IPS DF 6.9 (cell line): ENCODE measurements at regions not wholly inside any gene's neighbourhood (a gene's known extent, or its start where the extent isn't known, plus 50 kb on each side); places are given as distances from the start of the nearest gene placed in this dataset.

ENCODE experiments used
- DNase-seq: peaks from one replicate; pipeline ENCODE4 v3.0.0-alpha.2; 2013; ENCODE audit warnings: low read depth, low spot score
- H3K27ac ChIP-seq: one replicate; pipeline ENCODE4 v1.5.1; 2013; ENCODE audit warnings: low read length, control low read depth
- H3K27me3 ChIP-seq: 2 replicates; pipeline ENCODE4 v1.6.1; 2013; ENCODE audit warnings: mild to moderate bottlenecking, low read length; ENCODE audit not compliant: control insufficient read depth, insufficient read depth
- H3K36me3 ChIP-seq: 2 replicates; pipeline ENCODE4 v1.6.1; 2013; ENCODE audit warnings: low read length; ENCODE audit not compliant: control insufficient read depth, insufficient read depth
- H3K4me1 ChIP-seq: 2 replicates; pipeline ENCODE4 v1.6.1; 2013; ENCODE audit warnings: low read length; ENCODE audit not compliant: control insufficient read depth, insufficient read depth
- H3K4me3 ChIP-seq: 2 replicates; pipeline ENCODE4 v1.5.1; 2013; ENCODE audit warnings: mild to moderate bottlenecking, low read length
- H3K9me3 ChIP-seq: 2 replicates; pipeline ENCODE4 v1.6.1; 2013; ENCODE audit warnings: low read length, inconsistent platforms; ENCODE audit not compliant: control insufficient read depth, insufficient read depth
- WGBS: extraction: QIAGEN DNeasy Blood & Tissue Kit; methylation state at CpG from one replicate; pipeline ENCODE4 v1.1.7; 2013; ENCODE audit warnings: mixed read lengths, missing lambda C conversion rate; ENCODE audit not compliant: insufficient read length, insufficient coverage; 5-methylcytosine and 5-hydroxymethylcytosine counted together

DNA sequence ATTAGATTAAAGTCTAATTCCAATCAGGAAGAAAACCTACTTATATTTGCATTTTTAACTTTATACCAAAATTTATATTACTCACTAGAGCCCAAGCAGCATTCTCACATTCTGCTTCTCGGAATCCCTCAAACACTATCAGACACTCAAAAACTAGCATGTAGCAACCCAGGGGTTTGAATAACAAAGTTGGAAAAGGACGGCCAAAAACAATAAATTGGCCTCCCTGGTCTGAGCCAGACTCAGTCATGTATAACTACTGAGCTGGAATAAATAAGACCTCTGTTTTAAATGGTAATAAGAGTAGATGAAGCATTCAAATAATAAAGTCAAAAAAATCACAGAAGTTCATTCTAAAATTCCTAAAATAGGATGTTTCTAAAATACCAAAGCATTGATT is 290.9 kb downstream of the IRS1 start:
- no CpG with 5 or more reads among the region's 2 CpGs for WGBS
- Histone ChIP-seq H3K27me3 (no peaks in the 10 kb centered on the region), H3K4me1 (no peaks in the 10 kb centered on the region), H3K36me3 (no peaks in the 10 kb centered on the region), H3K4me3 (no peak overlapping the region), H3K9me3 (no peaks in the 10 kb centered on the region), H3K27ac (no peak overlapping the region)
- DNase-seq = no peak

DNA sequence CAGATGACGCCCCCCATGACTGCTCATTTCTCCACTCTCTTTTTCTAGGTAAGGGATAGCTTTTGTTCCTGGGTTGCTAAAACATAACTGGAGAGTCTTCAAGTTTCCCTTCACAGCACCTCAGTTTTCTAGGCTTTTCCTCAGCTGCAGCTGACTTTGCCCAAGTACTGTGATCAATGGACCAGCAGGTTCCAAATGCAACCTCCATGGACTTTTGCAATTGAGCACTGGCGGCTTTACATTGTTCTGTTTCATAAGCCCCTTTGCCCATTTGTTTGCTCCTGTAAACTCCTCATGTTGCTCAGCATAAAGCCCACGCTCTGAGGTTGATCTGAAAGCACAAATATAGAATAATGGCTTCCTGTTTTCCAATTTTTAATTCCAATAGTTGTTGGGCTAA is 291.6 kb downstream of the IRS1 start:
- no CpG with 5 or more reads among the region's 3 CpGs for WGBS
- Histone ChIP-seq H3K27ac (no peak overlapping the region), H3K36me3 (no peaks in the 10 kb centered on the region)

GRCh38 chr2:226497146-226497909 is 302.3 kb downstream of the IRS1 start:
- no peak overlapping the region for H3K27ac ChIP-seq
- no peak for DNase-seq
- no peak overlapping the region for H3K4me3 ChIP-seq
- no CpG with 5 or more reads among the region's 4 CpGs for WGBS
- no peaks in the 10 kb centered on the region for H3K36me3 ChIP-seq
- H3K9me3 ChIP-seq = no peaks in the 10 kb centered on the region
- no peaks in the 10 kb centered on the region for H3K27me3 ChIP-seq
- H3K4me1 ChIP-seq = peaks cover 1% of the 10 kb centered on the region; the same call in 1 of the 2 replicates

More for the DNA sequence above, 291.6 kb downstream of the IRS1 start:
- DNase-seq = no peak
- no peaks in the 10 kb centered on the region for H3K4me1 ChIP-seq
- no peak overlapping the region for H3K4me3 ChIP-seq
- no peaks in the 10 kb centered on the region for H3K27me3 ChIP-seq
- H3K9me3 ChIP-seq = no peaks in the 10 kb centered on the region

- H3K27ac ChIP-seq = no peak overlapping the region
- H3K4me3 ChIP-seq = no peak overlapping the region
- H3K9me3 ChIP-seq = no peaks in the 10 kb centered on the region
- H3K36me3 ChIP-seq = no peaks in the 10 kb centered on the region
- DNase-seq = no peak
- no CpG with 5 or more reads among the region's 2 CpGs for WGBS
- no peaks in the 10 kb centered on the region for H3K27me3 ChIP-seq
- peaks cover 1% of the 10 kb centered on the region; the same call in 1 of the 2 replicates for H3K4me1 ChIP-seq
These were observed 303.4 kb downstream of the IRS1 start for GRCh38 chr2:226496273-226496550.

DNA sequence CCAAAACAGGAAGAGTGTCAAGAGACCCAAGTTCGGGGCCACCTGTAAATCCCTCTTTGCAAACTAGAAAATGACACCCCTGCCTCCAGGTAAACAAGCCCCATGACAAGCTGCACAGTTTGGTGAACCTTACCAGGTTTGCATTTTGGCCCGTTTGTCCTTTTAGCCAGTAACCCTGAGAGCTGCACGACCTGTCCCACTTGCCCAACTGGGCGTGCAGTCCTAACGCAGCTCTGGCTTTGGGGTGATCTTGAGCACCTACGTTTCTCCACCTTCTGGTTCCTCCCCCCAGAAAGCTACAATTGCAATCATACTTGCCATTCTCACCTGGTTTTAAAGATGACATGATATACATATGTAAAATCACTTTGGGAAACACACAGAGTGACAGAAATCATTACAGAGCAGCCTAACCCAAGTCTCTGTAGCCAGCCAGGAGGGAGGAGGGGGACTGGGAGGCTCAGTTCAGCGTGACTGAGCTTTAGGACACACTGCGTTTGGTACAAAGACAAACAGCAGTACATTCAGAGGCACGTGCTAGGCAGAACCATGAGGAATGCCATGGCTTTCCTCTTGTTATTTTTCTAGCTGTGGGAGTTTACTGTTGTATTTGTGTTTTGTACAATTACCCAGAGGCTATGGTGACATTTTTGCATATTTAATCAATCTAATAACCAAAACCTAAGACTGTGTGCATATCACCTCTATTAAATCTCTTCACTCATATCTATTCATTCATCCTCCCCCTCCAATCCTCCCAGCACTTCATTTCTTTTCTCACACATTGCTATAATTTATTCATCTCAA is 304.0 kb downstream of the IRS1 start:
- H3K4me3 ChIP-seq = no peak overlapping the region
- no peak overlapping the region for H3K27ac ChIP-seq
- H3K27me3 ChIP-seq = no peaks in the 10 kb centered on the region
- no peaks in the 10 kb centered on the region for H3K36me3 ChIP-seq
- DNase-seq = no peak
- peaks cover 1% of the 10 kb centered on the region; the same call in 1 of the 2 replicates for H3K4me1 ChIP-seq
- WGBS = no CpG with 5 or more reads among the region's 9 CpGs
- no peaks in the 10 kb centered on the region for H3K9me3 ChIP-seq

DNA sequence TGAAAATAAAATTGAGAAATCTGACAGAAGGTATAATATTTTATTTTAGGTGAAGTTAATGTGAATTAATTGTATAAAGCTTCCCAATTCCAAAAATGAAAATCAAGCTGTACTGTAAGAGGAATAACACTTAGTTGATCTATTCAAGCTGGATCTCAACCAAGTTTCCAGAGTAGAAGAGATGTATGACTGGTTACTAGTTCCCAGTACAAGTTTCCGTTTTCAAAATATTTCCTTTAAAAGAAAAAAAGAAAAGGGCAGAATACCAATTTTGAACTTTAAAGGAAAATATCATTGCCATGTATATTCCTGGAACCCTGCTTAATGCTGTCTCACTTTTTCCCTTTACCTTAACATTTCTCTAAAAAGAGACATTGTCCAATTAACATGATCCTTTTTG is 308.5 kb downstream of the IRS1 start:
- no CpG with 5 or more reads among the region's 1 CpG for WGBS
- no peaks in the 10 kb centered on the region for H3K36me3 ChIP-seq
- no peaks in the 10 kb centered on the region for H3K9me3 ChIP-seq
- H3K4me3 ChIP-seq = no peak overlapping the region
- H3K27me3 ChIP-seq = no peaks in the 10 kb centered on the region
- no peak for DNase-seq
- H3K27ac ChIP-seq = no peak overlapping the region
- peaks cover 1% of the 10 kb centered on the region; the same call in 1 of the 2 replicates for H3K4me1 ChIP-seq

GRCh38 chr2:226489775-226490541 is 309.7 kb downstream of the IRS1 start:
- H3K4me3 ChIP-seq = no peak overlapping the region
- H3K4me1 ChIP-seq = no peaks in the 10 kb centered on the region
- H3K27ac ChIP-seq = no peak overlapping the region
- no peak for DNase-seq
- H3K27me3 ChIP-seq = no peaks in the 10 kb centered on the region
- H3K36me3 ChIP-seq = no peaks in the 10 kb centered on the region
- no peaks in the 10 kb centered on the region for H3K9me3 ChIP-seq
- no CpG with 5 or more reads among the region's 10 CpGs for WGBS

GRCh38 chr2:226488034-226488433 is 311.6 kb downstream of the IRS1 start:
- Histone ChIP-seq H3K27me3 (no peaks in the 10 kb centered on the region), H3K9me3 (no peaks in the 10 kb centered on the region), H3K36me3 (no peaks in the 10 kb centered on the region), H3K27ac (no peak overlapping the region), H3K4me1 (no peaks in the 10 kb centered on the region; the same call in 1 of the 2 replicates), H3K4me3 (no peak overlapping the region)
- DNase-seq = no peak

- no peaks in the 10 kb centered on the region for H3K36me3 ChIP-seq
- no peak overlapping the region for H3K4me3 ChIP-seq
- no peak overlapping the region for H3K27ac ChIP-seq
- DNase-seq = no peak
- H3K9me3 ChIP-seq = no peaks in the 10 kb centered on the region
- H3K27me3 ChIP-seq = no peaks in the 10 kb centered on the region
- WGBS = no CpG with 5 or more reads among the region's 3 CpGs
- no peaks in the 10 kb centered on the region; the same call in 1 of the 2 replicates for H3K4me1 ChIP-seq
These were observed 312.0 kb downstream of the IRS1 start for GRCh38 chr2:226487573-226487972.

DNA sequence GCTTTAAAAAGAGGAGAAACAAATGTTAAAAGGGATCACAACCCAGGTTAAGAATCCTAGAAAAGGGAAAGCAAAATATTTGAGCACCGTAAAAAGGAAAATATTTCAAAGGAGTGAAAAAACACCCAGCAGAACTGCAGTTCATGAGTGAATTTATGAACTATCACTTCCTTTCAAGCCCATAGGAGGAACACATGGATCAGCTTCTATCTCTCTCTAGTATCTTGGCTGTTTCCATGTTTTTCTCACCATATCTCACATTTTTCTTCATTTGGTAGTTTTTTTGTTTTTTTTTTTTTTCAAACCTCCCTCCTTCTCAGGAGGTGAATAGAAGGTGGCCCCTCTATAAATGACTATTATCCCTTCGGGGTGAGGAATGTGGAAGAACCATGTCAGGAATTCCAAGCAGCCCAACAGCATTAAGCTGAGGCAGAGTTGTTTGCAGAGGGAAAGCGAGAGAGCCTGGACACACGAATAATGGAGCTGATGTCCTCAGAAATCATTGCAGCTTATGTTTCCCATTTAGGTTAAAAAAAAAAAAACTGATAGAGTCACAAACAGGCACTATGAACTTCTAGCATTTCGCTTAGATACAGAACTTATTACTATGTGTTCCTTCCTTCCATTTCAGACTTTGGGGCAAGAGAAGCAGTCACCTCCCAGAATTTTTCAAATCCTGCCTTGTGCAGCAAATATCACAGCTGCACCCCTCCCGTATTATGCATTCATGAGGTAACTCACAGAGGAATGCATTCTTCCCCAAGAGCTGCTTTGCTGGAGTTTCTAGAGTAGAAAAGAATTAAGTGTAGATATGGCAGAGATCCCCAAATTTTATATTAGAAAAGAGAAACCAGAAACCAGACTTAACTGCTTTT is 315.6 kb downstream of the IRS1 start:
- no peaks in the 10 kb centered on the region for H3K36me3 ChIP-seq
- no peak for DNase-seq
- H3K4me3 ChIP-seq = no peak overlapping the region
- no peaks in the 10 kb centered on the region; the same call in 1 of the 2 replicates for H3K4me1 ChIP-seq
- H3K27ac ChIP-seq = no peak overlapping the region
- H3K9me3 ChIP-seq = no peaks in the 10 kb centered on the region
- no CpG with 5 or more reads among the region's 6 CpGs for WGBS
- no peaks in the 10 kb centered on the region for H3K27me3 ChIP-seq
